Osteoblast (primary cell): ENCODE measurements at regions not wholly inside any gene's neighbourhood (a gene's known extent, or its start where the extent isn't known, plus 50 kb on each side); places are given as distances from the start of the nearest gene placed in this dataset.

Experiments used
- DNase-seq: peaks from one replicate; pipeline ENCODE4 v3.0.0; 2011; ENCODE audit warnings: low spot score, mixed read lengths; ENCODE audit not compliant: insufficient read length; ENCODE audit errors: missing footprints
- H2AFZ ChIP-seq: 2 replicates; pipeline ENCODE4 v1.6.0; 2011; ENCODE audit warnings: mild to moderate bottlenecking, low read length
- H3K27ac ChIP-seq: 2 replicates; pipeline ENCODE4 v1.5.1; 2011; ENCODE audit warnings: mild to moderate bottlenecking, low read depth, low read length, moderate library complexity
- H3K27me3 ChIP-seq: 2 replicates; pipeline ENCODE4 v1.6.0; 2012; ENCODE audit warnings: mild to moderate bottlenecking, control low read depth, inconsistent platforms, low read length, moderate library complexity; ENCODE audit not compliant: insufficient read depth
- H3K36me3 ChIP-seq: 2 replicates; pipeline ENCODE4 v1.5.1; 2011; ENCODE audit warnings: mild to moderate bottlenecking, low read length, control low read depth, moderate library complexity; ENCODE audit not compliant: insufficient read depth
- H3K4me1 ChIP-seq: 2 replicates; pipeline ENCODE4 v1.5.1; 2011; ENCODE audit warnings: mild to moderate bottlenecking, low read length, control low read depth, moderate library complexity; ENCODE audit not compliant: insufficient read depth
- H3K4me2 ChIP-seq: 2 replicates; pipeline ENCODE4 v1.6.0; 2011; ENCODE audit warnings: mild to moderate bottlenecking, low read length; ENCODE audit not compliant: insufficient read depth
- H3K4me3 ChIP-seq: fragments of 200-600 bp; sonication (generic); 3 replicates; pipeline ENCODE4 v1.5.1; 2012; ENCODE audit warnings: mild to moderate bottlenecking, low read length, inconsistent platforms; ENCODE audit not compliant: insufficient read depth
- H3K79me2 ChIP-seq: 2 replicates; pipeline ENCODE4 v1.6.0; 2012; ENCODE audit warnings: mild to moderate bottlenecking, low read length, control low read depth, inconsistent platforms; ENCODE audit not compliant: insufficient read depth
- H3K9me3 ChIP-seq: 2 replicates; pipeline ENCODE4 v1.5.1; 2011; ENCODE audit warnings: low read depth, low read length, control low read depth
- H4K20me1 ChIP-seq: 2 replicates; pipeline ENCODE4 v1.6.0; 2012; ENCODE audit warnings: mild to moderate bottlenecking, low read length, control low read depth; ENCODE audit not compliant: insufficient read depth
- TF ChIP-seq, protein P1 (sequence below): IDR thresholded peaks from 2 replicates; pipeline ENCODE4 v1.5.1; 2011; ENCODE audit warnings: mild to moderate bottlenecking, low read depth, low read length, moderate library complexity; ENCODE audit errors: extremely low read depth

DNA sequence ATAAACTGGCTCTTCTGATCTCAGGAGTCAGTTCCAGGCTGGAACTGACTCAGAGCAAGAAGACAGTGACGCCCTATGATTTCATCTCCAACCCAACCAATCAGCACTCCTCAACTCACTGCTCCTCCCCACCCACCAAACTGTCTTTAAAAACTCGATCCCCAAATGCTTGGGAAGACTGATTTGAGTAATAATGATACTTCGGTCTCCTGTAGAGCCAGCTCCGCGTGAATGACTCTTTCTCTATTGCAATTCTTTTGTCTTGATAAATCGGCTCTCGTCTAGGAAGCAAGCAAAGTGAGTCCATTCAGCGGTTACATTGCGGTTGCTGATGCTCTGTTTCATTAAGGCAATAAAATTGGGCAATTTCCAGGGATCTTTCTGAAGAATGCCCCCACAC is 1025.3 kb upstream of the CNTNAP5 start:
- Histone ChIP-seq H3K9me3 (peaks cover 3% of the 10 kb centered on the region), H3K36me3 (no peaks in the 10 kb centered on the region), H3K27ac (no peak overlapping the region), H4K20me1 (no peaks in the 10 kb centered on the region), H3K4me2 (no peak overlapping the region), H3K27me3 (no peaks in the 10 kb centered on the region), H3K4me1 (no peaks in the 10 kb centered on the region), H3K79me2 (no peaks in the 10 kb centered on the region), H2AFZ (no peak overlapping the region), H3K4me3 (no peak overlapping the region)
- TF ChIP-seq, protein P1, sequence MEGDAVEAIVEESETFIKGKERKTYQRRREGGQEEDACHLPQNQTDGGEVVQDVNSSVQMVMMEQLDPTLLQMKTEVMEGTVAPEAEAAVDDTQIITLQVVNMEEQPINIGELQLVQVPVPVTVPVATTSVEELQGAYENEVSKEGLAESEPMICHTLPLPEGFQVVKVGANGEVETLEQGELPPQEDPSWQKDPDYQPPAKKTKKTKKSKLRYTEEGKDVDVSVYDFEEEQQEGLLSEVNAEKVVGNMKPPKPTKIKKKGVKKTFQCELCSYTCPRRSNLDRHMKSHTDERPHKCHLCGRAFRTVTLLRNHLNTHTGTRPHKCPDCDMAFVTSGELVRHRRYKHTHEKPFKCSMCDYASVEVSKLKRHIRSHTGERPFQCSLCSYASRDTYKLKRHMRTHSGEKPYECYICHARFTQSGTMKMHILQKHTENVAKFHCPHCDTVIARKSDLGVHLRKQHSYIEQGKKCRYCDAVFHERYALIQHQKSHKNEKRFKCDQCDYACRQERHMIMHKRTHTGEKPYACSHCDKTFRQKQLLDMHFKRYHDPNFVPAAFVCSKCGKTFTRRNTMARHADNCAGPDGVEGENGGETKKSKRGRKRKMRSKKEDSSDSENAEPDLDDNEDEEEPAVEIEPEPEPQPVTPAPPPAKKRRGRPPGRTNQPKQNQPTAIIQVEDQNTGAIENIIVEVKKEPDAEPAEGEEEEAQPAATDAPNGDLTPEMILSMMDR, result no peak
- no peak for DNase-seq

DNA sequence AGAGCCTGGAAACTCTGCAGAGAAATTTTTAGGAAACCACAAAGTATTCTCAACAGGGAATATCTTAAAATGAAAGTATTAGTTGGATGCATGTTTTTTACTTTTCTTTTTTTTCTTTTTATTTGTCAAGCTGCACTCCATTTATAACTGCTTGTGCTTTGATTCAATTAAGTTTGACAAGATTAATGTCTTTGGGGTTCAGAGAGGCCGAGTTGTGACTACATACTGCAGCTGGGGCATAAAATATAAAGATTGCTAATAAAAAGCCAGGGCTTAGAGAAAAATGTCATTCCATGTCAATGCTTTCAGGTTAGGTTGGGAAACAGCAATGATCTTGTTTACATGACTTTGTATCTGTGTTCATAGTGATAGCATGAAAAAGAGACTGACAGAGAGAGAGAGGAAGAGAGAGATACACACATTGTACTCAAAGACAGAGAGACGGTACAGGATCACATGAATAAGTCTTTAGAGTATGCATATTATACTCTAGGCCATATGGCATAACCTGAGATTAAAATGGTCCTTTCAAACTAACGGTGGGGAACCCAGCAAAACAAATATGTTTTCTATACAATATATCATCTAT is 1022.3 kb upstream of the CNTNAP5 start:
- DNase-seq, result no peak
- Histone ChIP-seq H3K4me3 (no peak overlapping the region), H3K4me2 (no peak overlapping the region), H3K9me3 (peaks cover 10% of the 10 kb centered on the region), H3K36me3 (no peaks in the 10 kb centered on the region), H3K27ac (no peak overlapping the region), H3K79me2 (no peaks in the 10 kb centered on the region), H3K4me1 (no peaks in the 10 kb centered on the region), H3K27me3 (no peaks in the 10 kb centered on the region), H4K20me1 (no peaks in the 10 kb centered on the region), H2AFZ (no peak overlapping the region)
- TF ChIP-seq, protein P1, result no peak

DNA sequence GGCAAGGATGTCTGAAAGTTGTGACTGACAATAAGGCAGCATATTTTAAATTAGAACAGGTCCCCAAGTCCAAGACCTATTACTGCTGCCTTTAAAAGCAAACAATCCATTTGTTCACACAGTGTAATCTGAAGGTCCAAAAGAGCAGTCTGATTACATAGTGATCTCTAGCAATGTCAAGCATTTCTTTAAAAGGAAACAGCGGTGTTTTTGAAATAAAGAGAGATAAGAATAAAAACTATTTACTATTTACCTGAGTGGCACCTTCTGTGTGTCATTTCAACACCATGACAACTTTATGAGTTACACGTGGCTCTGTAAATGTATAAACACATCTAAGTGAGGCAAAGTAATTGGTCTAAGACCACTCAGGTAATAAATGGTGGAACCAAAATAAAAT is 1009.9 kb upstream of the CNTNAP5 start:
- no peaks in the 10 kb centered on the region for H3K4me1 ChIP-seq
- H2AFZ ChIP-seq, result no peak overlapping the region
- no peak overlapping the region for H3K4me3 ChIP-seq
- H3K9me3 ChIP-seq, result peaks cover 3% of the 10 kb centered on the region
- no peak overlapping the region for H3K27ac ChIP-seq
- H4K20me1 ChIP-seq, result no peaks in the 10 kb centered on the region
- TF ChIP-seq, protein P1, result no peak
- no peaks in the 10 kb centered on the region for H3K36me3 ChIP-seq
- H3K4me2 ChIP-seq, result no peak overlapping the region
- no peaks in the 10 kb centered on the region for H3K79me2 ChIP-seq
- DNase-seq, result no peak
- no peaks in the 10 kb centered on the region for H3K27me3 ChIP-seq

DNA sequence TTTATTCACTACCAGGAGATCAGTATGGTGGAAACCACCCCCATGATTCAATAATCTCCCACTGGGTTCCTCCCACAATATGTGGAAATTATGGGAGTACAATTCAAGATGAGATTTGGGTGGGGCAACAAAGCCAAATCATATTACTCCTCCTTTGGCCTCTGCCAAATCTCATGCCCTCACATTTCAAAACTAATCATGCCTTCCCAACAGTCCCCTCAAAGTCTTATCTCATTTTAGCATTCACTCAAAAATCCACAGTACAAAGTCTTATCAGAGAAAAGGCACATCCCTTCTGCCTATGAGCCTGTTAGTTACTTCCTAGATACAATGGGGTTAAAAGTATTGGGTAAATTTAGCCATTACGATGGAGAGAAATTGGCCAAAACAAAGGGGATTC is 989.5 kb upstream of the CNTNAP5 start:
- H3K4me2 ChIP-seq, result no peak overlapping the region
- H3K79me2 ChIP-seq, result no peaks in the 10 kb centered on the region
- no peaks in the 10 kb centered on the region for H3K36me3 ChIP-seq
- H3K9me3 ChIP-seq, result no peaks in the 10 kb centered on the region
- DNase-seq, result no peak
- TF ChIP-seq, protein P1, result no peak
- no peaks in the 10 kb centered on the region for H4K20me1 ChIP-seq
- no peaks in the 10 kb centered on the region for H3K4me1 ChIP-seq
- H3K27me3 ChIP-seq, result no peaks in the 10 kb centered on the region
- no peak overlapping the region for H3K4me3 ChIP-seq
- no peak overlapping the region for H2AFZ ChIP-seq
- H3K27ac ChIP-seq, result no peak overlapping the region
